CD4-positive, alpha-beta T cell (primary cell): ENCODE measurements at regions not wholly inside any gene's neighbourhood (a gene's known extent, or its start where the extent isn't known, plus 50 kb on each side); places are given as distances from the start of the nearest gene placed in this dataset.

Experiments used
- ATAC-seq: fragments of 200-7000 bp; cut with Tn5 transposase; one replicate; pipeline ENCODE4 v1.10.0; 2022; ENCODE audit warnings: mild to moderate bottlenecking; ENCODE audit not compliant: poor library complexity
- CTCF ChIA-PET: fragments of 350-600 bp; sonication (Branson Sonifier 250); formaldehyde crosslinking; loops from one replicate; lab custom pipeline; 2021; ENCODE audit warnings: antibody characterized with exemption, inconsistent platforms; lab: Charles Lee
- POLR2A ChIA-PET: fragments of 350-600 bp; sonication (Branson Sonifier 250); formaldehyde crosslinking; loops from one replicate; lab custom pipeline; 2021; ENCODE audit warnings: antibody characterized with exemption, inconsistent platforms; lab: Charles Lee
- DNase-seq, 14 experiments: peaks; one replicate each; pipeline ENCODE4 v3.0.0-alpha.2; 2013 to 2020; ENCODE audit warnings: mixed read lengths in 2 of 14
- H3K27ac ChIP-seq, 2 donors: one replicate each; pipeline versions ENCODE4 v1.5.1 to v1.7.0; 2013; ENCODE audit warnings: low read length in 2 of 2, low read depth in 1 of 2, mild to moderate bottlenecking in 1 of 2
- H3K27me3 ChIP-seq, 2 experiments: 1 replicate in 1 of 2; 2 replicates in 1 of 2; pipeline versions ENCODE4 v1.6.1 to v1.7.0; 2013; ENCODE audit warnings: low read length in 2 of 2, control low read depth in 1 of 2, mild to moderate bottlenecking in 1 of 2, moderate library complexity in 1 of 2; ENCODE audit not compliant: insufficient read depth in 2 of 2, control insufficient read depth in 1 of 2
- H3K36me3 ChIP-seq: one replicate; pipeline ENCODE4 v1.6.1; 2013; ENCODE audit warnings: low read length, control low read depth; ENCODE audit not compliant: insufficient read depth
- H3K4me1 ChIP-seq: one replicate; pipeline ENCODE4 v1.6.1; 2013; ENCODE audit warnings: low read length, control low read depth; ENCODE audit not compliant: insufficient read depth
- H3K4me3 ChIP-seq: one replicate; pipeline ENCODE4 v1.5.1; 2013; ENCODE audit warnings: mild to moderate bottlenecking, low read length, moderate library complexity
- H3K9me3 ChIP-seq, 2 experiments: 1 replicate in 1 of 2; 2 replicates in 1 of 2; pipeline versions ENCODE4 v1.6.1 to v1.7.0; 2013; ENCODE audit warnings: low read length in 2 of 2, mild to moderate bottlenecking in 2 of 2, control low read depth in 1 of 2, moderate library complexity in 1 of 2; ENCODE audit not compliant: control insufficient read depth in 1 of 2, insufficient read depth in 1 of 2
- H3K27ac Mint-ChIP-seq: one replicate; pipeline ENCODE4 v1.8.0; 2020; ENCODE audit warnings: mixed read lengths
- H3K27me3 Mint-ChIP-seq: one replicate; pipeline ENCODE4 v1.8.0; 2021; ENCODE audit warnings: mixed read lengths
- H3K36me3 Mint-ChIP-seq: one replicate; pipeline ENCODE4 v1.8.0; 2021; ENCODE audit warnings: low read depth, mixed read lengths
- H3K4me1 Mint-ChIP-seq: one replicate; pipeline ENCODE4 v1.8.0; 2021; ENCODE audit warnings: low read depth, mixed read lengths
- H3K4me3 Mint-ChIP-seq: one replicate; pipeline ENCODE4 v1.8.0; 2020; ENCODE audit warnings: mild to moderate bottlenecking, mixed read lengths
- H3K9me3 Mint-ChIP-seq: one replicate; pipeline ENCODE4 v1.8.0; 2020; ENCODE audit warnings: mixed read lengths
- intact Hi-C, 2 experiments: fragments of 100-400 bp; cut with DNase I in 1 of 2; cut with micrococcal nuclease in 1 of 2; formaldehyde crosslinking; loops; one replicate each; pipeline versions ENCODE4 v1.15.1 to v1.9.0; 2023 to 2025; cut with DNase I, micrococcal nuclease
- TF ChIP-seq, protein P1 (sequence below): fragments of 200-600 bp; IDR thresholded peaks from one replicate; pipeline ENCODE4 v1.8.0; 2022; ENCODE audit warnings: antibody characterized with exemption, mild to moderate bottlenecking

DNA sequence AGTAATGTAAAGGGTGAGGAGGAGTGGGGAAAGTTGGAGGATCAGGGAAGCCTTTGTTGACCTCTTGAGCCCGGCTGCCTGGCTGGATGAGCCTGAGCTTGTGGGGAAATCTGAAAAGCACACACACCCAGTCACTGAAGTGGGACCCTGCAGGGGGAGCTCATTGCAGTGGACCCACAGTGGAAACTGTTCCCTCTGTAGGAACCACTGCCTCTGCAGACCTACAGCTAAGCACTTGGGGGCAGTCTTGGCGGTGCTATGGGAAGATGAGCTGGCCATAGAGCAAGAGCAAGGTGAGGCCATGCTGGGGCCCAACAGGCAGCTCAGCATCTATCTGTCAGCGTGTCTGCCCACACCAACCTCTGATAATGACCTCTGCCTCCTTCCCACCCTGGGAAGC lies 294.8 kb downstream of the TSHZ3 start:
- Histone ChIP-seq H3K4me1 (no peaks in the 10 kb centered on the region), H3K9me3 (no peaks in the 10 kb centered on the region), H3K27me3 (peaks cover 0 to 3% of the 10 kb centered on the region in 2 experiments), H3K4me3 (no peak overlapping the region), H3K36me3 (no peaks in the 10 kb centered on the region), H3K27ac (no peak overlapping the region)
- ATAC-seq = no peak
- TF ChIP-seq, protein P1, sequence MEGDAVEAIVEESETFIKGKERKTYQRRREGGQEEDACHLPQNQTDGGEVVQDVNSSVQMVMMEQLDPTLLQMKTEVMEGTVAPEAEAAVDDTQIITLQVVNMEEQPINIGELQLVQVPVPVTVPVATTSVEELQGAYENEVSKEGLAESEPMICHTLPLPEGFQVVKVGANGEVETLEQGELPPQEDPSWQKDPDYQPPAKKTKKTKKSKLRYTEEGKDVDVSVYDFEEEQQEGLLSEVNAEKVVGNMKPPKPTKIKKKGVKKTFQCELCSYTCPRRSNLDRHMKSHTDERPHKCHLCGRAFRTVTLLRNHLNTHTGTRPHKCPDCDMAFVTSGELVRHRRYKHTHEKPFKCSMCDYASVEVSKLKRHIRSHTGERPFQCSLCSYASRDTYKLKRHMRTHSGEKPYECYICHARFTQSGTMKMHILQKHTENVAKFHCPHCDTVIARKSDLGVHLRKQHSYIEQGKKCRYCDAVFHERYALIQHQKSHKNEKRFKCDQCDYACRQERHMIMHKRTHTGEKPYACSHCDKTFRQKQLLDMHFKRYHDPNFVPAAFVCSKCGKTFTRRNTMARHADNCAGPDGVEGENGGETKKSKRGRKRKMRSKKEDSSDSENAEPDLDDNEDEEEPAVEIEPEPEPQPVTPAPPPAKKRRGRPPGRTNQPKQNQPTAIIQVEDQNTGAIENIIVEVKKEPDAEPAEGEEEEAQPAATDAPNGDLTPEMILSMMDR = no peak
- peak in 12 of 14 experiments; percentile 1 to 64 (median 13) for DNase-seq
- Mint-ChIP-seq H3K4me3 (no peak overlapping the region), H3K27me3 (peaks cover 25% of the 10 kb centered on the region), H3K4me1 (no peaks in the 10 kb centered on the region), H3K27ac (no peak overlapping the region), H3K9me3 (peaks cover 3% of the 10 kb centered on the region), H3K36me3 (no peaks in the 10 kb centered on the region)
- POLR2A ChIA-PET = no interaction called here
- CTCF ChIA-PET = interaction anchor here (0.6 to 0.9 kb wide), 2 partner anchors 221 to 1170 kb away, joined by 3 to 4 read pairs; no protein-coding TSS in a partner anchor
- intact Hi-C loops = loop anchor here (1.0 to 10.0 kb wide), 3 partner anchors 303 to 1170 kb away; no protein-coding TSS in a partner anchor

DNA sequence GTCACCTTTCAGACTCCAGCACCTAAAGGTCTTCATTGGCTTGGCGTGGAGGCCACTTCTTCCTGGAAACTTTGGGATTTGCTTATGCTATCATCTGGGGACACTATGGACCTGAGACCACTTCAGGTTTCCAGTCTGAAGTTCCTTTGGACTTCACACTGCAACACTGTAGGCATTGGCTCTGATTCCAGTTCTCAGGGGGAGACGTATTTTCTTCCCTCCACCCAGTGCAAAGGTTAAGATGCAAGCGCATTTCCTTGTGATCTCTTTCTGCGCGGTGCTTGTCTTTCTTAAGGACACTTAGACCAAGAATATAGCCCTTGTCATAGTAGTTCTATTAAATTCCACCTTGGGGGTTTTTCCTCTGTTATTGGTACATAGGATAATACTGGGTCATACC lies 299.8 kb downstream of the TSHZ3 start:
- no peak overlapping the region for H3K4me3 Mint-ChIP-seq
- peaks cover 0 to 3% of the 10 kb centered on the region in 2 experiments for H3K9me3 ChIP-seq
- no peak overlapping the region for H3K27ac Mint-ChIP-seq
- peaks cover 13% of the 10 kb centered on the region for H3K27me3 Mint-ChIP-seq
- DNase-seq (no peak), ATAC-seq (no peak)
- no peak overlapping the region for H3K4me3 ChIP-seq
- H3K36me3 ChIP-seq = no peaks in the 10 kb centered on the region
- intact Hi-C loops = no loop called here
- no peak overlapping the region for H3K27ac ChIP-seq
- H3K36me3 Mint-ChIP-seq = no peaks in the 10 kb centered on the region
- H3K4me1 Mint-ChIP-seq = no peaks in the 10 kb centered on the region
- no peaks in the 10 kb centered on the region for H3K27me3 ChIP-seq
- ChIA-PET CTCF (no interaction called here), POLR2A (no interaction called here)
- TF ChIP-seq, protein P1 = no peak
- H3K9me3 Mint-ChIP-seq = no peaks in the 10 kb centered on the region
- H3K4me1 ChIP-seq = no peaks in the 10 kb centered on the region

DNA sequence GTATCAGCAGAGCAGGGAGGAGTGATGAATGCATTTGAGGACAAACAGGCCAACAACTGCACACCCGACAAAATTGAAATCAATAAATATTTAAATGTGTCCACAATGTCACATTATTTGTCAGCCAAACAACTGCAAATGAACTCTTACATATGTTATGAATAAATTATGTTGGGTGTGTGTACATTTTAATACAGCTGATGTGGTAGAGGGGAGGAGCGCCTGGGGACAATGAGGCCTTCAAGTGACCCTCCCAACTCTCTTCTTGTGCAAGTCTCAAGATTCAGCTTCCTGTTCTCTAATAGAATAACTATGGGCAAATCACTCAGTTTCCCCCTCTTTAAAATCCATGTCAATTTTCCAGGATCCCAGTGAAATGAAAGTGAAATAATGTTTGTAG lies 303.2 kb downstream of the TSHZ3 start:
- DNase-seq (no peak), ATAC-seq (no peak)
- Histone ChIP-seq H3K36me3 (no peaks in the 10 kb centered on the region), H3K4me1 (no peaks in the 10 kb centered on the region), H3K27me3 (peaks cover 0 to 3% of the 10 kb centered on the region in 2 experiments), H3K9me3 (peaks cover 0 to 4% of the 10 kb centered on the region in 2 experiments), H3K27ac (no peak overlapping the region), H3K4me3 (no peak overlapping the region)
- Mint-ChIP-seq H3K36me3 (no peaks in the 10 kb centered on the region), H3K9me3 (no peaks in the 10 kb centered on the region), H3K27ac (no peak overlapping the region), H3K27me3 (peaks cover 4% of the 10 kb centered on the region), H3K4me1 (no peaks in the 10 kb centered on the region), H3K4me3 (no peak overlapping the region)
- ChIA-PET POLR2A (no interaction called here), CTCF (no interaction called here)
- intact Hi-C loops = no loop called here
- TF ChIP-seq, protein P1 = no peak
